AG09309 (cell line): ENCODE measurements at regions not wholly inside any gene's neighbourhood (a gene's known extent, or its start where the extent isn't known, plus 50 kb on each side); places are given as distances from the start of the nearest gene placed in this dataset.

Experiments
- DNase-seq: peaks from one replicate; pipeline ENCODE4 v3.0.0-alpha.2; 2010; ENCODE audit warnings: low read depth
- H3K4me3 ChIP-seq: 2 replicates; pipeline ENCODE4 v1.5.1; 2011; ENCODE audit warnings: mild to moderate bottlenecking, low read depth, low read length, moderate library complexity; ENCODE audit not compliant: control insufficient read depth
- TF ChIP-seq, protein P1 (sequence below): IDR thresholded peaks from 2 replicates; pipeline ENCODE4 v1.5.1; 2011; ENCODE audit warnings: mild to moderate bottlenecking, low read depth, low read length, inconsistent platforms; ENCODE audit not compliant: insufficient read depth, control insufficient read depth; ENCODE audit errors: missing control alignments

DNA sequence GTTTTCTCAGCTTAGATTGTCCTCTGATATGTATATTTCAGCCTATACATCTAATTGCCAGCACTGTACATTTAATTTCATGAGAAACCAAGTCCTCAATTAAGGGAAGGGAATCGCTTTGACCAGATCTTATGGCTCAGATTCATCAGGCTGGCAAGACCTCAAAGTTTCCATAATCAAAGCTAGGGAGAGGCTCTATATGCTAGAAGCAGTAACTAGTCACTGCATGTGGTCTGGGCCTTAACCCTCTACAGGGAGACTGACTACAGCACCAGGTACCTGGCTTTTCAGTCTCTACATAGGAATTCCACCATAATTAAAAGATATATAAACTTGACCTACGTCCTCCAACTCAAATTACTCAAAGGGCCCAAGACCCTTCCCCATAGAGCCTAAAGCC is 97.4 kb upstream of the JAZF1 start:
- DNase-seq = no peak
- TF ChIP-seq, protein P1, sequence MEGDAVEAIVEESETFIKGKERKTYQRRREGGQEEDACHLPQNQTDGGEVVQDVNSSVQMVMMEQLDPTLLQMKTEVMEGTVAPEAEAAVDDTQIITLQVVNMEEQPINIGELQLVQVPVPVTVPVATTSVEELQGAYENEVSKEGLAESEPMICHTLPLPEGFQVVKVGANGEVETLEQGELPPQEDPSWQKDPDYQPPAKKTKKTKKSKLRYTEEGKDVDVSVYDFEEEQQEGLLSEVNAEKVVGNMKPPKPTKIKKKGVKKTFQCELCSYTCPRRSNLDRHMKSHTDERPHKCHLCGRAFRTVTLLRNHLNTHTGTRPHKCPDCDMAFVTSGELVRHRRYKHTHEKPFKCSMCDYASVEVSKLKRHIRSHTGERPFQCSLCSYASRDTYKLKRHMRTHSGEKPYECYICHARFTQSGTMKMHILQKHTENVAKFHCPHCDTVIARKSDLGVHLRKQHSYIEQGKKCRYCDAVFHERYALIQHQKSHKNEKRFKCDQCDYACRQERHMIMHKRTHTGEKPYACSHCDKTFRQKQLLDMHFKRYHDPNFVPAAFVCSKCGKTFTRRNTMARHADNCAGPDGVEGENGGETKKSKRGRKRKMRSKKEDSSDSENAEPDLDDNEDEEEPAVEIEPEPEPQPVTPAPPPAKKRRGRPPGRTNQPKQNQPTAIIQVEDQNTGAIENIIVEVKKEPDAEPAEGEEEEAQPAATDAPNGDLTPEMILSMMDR = no peak

GRCh38 chr7:28280516-28280915 is 99.9 kb upstream of the JAZF1 start:
- no peak for DNase-seq
- no peak overlapping the region for H3K4me3 ChIP-seq
- TF ChIP-seq, protein P1 = no peak

More for the DNA sequence above, 97.4 kb upstream of the JAZF1 start:
- no peak overlapping the region for H3K4me3 ChIP-seq

DNA sequence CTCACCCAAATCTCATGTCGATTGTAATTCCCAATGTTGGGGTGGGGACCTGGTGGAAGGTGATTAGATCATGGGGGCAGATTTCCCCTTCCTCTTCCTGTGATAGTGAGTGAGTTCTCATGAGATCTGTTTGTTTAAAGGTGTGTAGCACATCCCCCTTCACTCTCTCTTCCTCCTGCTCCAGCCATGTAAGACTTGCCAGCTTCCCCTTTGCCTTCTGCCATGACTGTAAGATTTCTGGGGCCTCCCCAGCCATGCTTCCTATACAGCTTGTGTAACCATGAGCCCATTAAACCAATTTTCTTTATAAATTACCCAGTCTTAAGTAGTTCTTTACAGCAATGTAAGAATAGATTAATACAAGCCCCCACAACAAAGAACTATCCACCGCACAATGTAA is 109.9 kb upstream of the JAZF1 start:
- H3K4me3 ChIP-seq = no peak overlapping the region
- TF ChIP-seq, protein P1 = no peak
- no peak for DNase-seq

DNA sequence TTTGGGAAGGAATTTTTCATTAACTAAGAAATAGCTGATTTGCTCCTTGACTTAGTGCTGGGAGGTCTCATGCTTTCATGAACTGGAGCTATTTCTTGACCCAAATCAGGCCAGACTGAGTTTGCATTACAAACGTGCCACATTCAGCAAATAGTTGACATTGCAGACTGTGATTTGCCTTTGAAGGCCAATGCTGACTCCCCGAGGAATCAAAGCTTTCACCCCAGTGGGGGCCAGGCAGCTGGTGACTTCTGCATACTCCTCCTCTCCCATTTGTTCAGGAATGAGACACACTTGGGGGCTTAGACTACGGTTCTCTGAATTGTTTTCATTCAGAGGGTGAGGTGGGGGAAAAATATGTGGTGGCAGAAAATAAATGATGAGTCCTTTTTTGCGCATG is 111.0 kb upstream of the JAZF1 start:
- no peak overlapping the region for H3K4me3 ChIP-seq
- TF ChIP-seq, protein P1 = no peak
- no peak for DNase-seq

- TF ChIP-seq, protein P1 = no peak
- no peak overlapping the region for H3K4me3 ChIP-seq
Measured at GRCh38 chr7:28292834-28293526, 112.4 kb upstream of the JAZF1 start.

DNA sequence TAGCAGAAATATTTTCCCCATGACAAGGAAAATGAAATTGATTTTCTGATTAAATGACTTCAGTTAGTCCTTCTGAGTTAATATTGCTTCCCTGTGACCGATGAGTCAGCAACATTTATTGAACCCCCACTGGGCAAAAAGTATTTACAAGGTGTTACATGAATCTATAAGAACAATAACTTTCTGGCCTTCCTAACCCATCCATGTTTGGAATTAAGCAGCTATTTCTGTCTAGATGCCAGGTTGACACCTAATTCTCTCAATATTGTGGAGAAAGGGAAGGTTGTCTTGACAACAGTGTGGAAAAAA is 112.9 kb upstream of the JAZF1 start:
- TF ChIP-seq, protein P1 = no peak
- no peak for DNase-seq
- no peak overlapping the region for H3K4me3 ChIP-seq

More at GRCh38 chr7:28292834-28293526, 112.4 kb upstream of the JAZF1 start:
- no peak for DNase-seq
